GM19397 (cell line): ENCODE measurements at regions not wholly inside any gene's neighbourhood (a gene's known extent, or its start where the extent isn't known, plus 50 kb on each side); places are given as distances from the start of the nearest gene placed in this dataset.

Source experiments
- ATAC-seq: cut with Tn5 transposase; IDR thresholded peaks from one replicate; pipeline ENCODE4 v1.9.1; 2021; ENCODE audit warnings: mild to moderate bottlenecking, moderate library complexity; ENCODE audit not compliant: unreplicated experiment

DNA sequence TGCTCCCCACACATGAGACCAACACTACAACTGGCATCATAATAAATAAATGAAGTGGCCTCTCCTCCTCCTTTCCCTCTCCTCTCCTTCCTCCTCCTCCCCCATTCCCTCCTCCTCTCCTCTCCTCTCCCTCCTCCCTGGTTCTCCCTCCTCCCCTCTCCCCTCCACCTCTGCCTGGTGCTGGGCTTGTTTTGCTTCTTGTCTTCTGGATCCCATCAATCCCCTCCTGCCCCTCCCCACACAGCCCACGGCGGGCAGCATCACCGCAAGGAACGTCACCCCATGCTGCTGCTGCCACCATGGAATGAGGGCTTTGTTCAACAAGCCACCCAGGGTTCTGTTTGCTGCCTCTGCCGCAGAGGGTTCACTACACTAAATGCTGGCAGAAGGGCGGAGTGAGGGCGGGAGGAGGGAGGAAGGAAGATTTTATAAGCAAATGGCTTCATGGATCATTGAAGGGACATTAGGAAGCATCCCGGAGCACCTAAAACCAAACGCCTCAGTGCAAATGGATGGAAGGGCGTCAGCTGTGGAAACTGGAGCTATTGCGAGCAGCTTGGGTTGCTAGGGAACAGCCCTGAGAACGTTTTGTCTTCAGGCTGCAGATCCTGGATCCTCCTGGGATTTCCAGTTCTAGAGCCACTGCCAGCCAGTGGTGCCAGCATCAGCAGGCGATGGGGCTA lies 379.7 kb upstream of the ZMIZ1 start:
- ATAC-seq: no peak

- ATAC-seq: no peak
Measured at GRCh38 chr10:78689584-78689935, 379.2 kb upstream of the ZMIZ1 start.

- no peak for ATAC-seq
Measured at GRCh38 chr10:78690354-78691111, 378.2 kb upstream of the ZMIZ1 start.

DNA sequence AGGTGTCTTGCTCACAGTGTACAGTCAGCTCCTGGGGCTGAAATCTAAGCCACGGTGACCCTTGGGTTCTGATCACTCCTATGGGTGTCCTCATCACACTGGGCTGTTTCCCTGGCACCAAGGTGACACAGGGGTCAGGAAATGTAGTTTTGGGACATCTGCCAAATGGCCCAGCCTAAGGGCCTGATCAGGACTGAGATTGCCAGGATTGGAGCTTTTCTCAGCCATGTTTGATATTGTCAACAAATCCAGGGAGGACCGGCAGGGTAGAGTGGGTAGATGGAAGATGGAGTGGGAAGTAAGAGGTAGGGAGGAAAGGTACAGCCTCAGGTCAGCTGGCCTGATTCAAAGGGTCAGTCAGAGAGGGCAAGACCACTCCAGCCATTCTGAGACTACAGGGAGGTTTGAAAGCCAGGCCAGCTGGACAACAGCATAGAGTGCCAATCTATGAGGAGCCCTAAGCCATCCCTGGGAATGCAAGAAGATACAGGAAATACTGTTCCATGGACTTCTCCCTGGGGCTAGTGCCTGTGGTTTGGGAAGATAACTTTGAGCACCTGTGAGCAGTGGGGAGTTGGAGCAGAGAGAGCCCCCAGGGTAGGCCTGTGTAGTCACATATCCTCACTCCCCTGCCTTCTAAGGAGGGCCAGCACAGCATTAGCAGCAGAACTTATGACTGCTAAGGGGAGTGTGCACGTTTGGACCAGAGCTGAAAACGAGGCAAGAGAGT lies 377.3 kb upstream of the ZMIZ1 start:
- no peak for ATAC-seq

GRCh38 chr10:78692071-78692470 lies 376.7 kb upstream of the ZMIZ1 start:
- no peak for ATAC-seq

DNA sequence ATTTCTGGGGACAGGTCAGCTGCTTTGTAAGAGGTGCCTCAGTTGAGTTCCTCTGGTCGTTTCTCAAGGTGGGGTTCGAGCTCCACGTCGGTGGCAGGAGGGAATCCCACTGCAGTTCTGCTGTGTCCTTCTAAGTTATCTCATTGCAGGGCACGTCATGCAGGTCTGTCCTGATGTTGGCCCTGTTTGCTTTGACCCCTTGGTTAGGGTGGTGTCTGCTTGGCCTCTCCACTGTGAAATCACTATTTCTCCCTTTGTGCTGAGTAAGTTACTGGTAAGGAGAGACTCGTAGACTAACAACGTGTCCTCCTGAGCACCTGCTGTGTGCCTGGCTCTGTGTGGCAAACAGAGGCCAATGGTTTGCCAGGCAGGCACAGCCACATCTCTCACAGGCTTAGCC lies 372.9 kb upstream of the ZMIZ1 start:
- no peak for ATAC-seq

DNA sequence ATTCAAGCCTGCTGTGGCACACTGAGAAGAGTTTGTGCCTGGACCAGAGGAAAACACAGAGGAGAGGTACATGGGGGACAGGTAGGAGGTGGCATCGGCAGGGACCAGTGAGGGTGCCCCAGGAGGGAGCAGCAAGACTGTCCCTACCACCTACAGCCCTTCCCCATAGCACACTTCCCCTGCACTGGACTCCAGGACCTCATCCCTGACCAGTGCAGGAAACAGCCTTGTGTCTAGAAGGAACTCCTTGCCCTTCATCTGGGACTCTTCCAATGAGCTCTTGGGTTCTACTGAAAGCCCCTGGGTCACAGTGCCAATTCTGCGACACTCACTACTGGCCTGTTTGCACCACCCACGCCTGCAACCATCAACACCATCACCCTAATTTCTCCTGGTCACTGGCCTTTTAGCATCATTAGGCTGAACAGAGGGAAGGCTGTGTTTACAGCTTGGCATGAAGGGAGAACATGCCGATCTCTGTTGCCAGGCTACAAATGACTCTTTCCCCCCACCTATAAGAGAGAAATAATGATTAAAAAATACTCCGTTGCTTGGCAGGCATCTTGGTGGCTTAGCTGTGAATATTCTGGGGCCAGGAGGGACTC lies 371.9 kb upstream of the ZMIZ1 start:
- ATAC-seq: no peak

DNA sequence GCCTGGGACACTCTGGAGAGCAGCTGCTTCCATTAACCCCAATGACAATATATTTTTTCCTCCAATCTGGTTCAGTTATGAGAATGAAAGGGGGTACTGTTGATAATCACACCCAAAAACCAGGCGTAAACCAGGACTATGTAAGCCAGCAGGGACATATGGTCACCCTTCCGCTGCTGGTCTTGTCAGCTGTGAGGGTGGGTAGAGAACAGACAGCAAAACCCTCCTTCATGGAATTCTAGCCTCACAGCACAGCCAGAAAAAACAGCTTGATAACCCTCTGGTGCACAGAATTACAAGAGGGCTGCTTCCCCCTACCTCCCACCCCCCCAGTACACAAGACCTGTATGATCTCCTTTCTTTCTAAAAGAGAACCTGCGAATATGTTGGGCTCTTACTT lies 368.8 kb upstream of the ZMIZ1 start:
- no peak for ATAC-seq

- no peak for ATAC-seq
Measured at GRCh38 chr10:78700413-78700812, 368.4 kb upstream of the ZMIZ1 start.

- no peak for ATAC-seq
Measured at GRCh38 chr10:78700816-78701520, 367.8 kb upstream of the ZMIZ1 start.

GRCh38 chr10:78702186-78702585 lies 366.6 kb upstream of the ZMIZ1 start:
- no peak for ATAC-seq

DNA sequence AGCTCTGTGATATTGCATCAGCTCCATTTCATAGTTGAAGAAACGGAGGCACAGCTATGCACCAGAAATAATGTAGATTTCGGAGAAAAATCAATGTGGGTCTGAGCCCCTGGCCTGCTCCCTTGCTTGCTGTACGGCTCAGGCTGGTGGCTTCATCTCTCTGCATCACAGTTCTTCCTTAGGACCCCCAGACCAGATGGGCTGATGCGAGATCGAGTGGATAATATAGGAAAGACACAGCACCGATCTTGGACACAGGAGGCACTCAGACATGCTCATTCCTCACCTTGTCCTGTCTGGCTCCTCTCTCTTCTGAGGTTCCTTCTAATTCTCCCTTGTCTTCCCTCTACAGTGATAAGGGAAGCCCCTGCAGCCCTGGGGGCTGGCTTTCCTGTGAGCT lies 365.9 kb upstream of the ZMIZ1 start:
- ATAC-seq: no peak

- ATAC-seq: no peak
Measured at GRCh38 chr10:78703593-78703992, 365.2 kb upstream of the ZMIZ1 start.

GRCh38 chr10:78706256-78706655 lies 362.5 kb upstream of the ZMIZ1 start:
- ATAC-seq: no peak

- no peak for ATAC-seq
Measured at GRCh38 chr10:78706726-78707540, 361.8 kb upstream of the ZMIZ1 start.

- ATAC-seq: no peak
Measured at GRCh38 chr10:78707745-78708144, 361.0 kb upstream of the ZMIZ1 start.

GRCh38 chr10:78712147-78712546 lies 356.6 kb upstream of the ZMIZ1 start:
- ATAC-seq: no peak

DNA sequence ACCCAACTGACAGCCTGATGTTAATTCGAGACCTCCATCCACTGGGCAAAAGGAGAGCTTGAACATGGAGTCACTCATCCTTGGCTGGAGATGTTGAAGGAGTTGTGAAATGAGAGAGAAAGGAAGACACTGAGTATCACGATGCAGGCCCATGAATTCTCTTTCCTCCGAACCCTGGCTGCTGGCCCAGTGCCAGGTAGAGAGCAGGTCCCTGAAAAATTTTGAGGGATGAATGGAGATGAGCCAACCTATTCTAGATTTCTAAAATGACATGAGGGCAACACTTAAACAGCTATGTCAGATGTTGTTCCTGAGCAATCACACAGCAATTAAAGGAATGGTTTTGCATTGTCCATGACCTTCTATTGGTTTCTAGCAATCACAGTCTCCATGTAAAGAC lies 355.1 kb upstream of the ZMIZ1 start:
- ATAC-seq: no peak

DNA sequence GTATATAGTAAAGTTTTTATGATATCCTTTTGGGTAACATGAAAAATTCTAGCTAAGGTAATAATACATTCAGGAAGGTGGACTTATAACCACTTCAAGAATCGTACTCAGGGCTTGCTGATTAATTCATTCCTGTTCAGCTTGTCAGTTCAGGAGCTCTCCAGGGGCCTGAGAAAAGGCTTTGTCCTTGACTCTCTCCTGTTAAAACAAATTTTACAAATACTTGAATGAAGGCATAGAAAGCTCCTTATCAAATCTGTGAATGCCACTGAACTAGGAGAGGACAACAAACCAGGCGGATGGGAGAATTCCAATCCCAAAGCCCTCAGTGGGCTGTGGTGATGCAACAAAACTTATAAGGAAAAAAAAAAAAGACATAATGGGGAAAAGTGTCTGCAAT lies 354.5 kb upstream of the ZMIZ1 start:
- no peak for ATAC-seq

DNA sequence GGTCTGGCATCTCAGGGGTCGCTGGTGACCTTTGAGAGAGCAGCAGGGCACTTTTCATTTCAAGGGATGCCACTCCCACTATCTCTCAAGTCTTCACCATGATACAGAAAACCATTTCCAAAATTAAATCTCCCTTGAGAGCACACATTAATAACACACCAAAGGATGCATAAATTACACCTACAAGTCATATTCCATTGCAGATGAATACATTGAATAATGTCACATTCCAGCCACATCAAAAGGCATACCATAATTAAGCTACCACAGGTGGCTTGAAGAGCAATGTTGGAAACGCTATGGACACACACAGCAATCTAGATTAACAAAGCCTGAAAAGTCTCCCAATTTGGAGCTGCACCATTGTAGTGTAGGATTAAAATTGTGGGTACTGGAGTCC lies 353.3 kb upstream of the ZMIZ1 start:
- no peak for ATAC-seq
